Retinal pigment epithelial cell (primary cell): ENCODE measurements at regions not wholly inside any gene's neighbourhood (a gene's known extent, or its start where the extent isn't known, plus 50 kb on each side); places are given as distances from the start of the nearest gene placed in this dataset.

Experiments
- DNase-seq: peaks from one replicate; pipeline ENCODE4 v3.0.0-alpha.2; 2010; ENCODE audit warnings: low read depth
- H3K4me3 ChIP-seq: 2 replicates; pipeline ENCODE4 v1.5.1; 2011; ENCODE audit warnings: mild to moderate bottlenecking, low read length, control low read depth, moderate library complexity
- CTCF ChIP-seq: conservative IDR thresholded peaks from 2 replicates; pipeline ENCODE4 v1.5.1; 2011; ENCODE audit warnings: low read depth, low read length, control low read depth, inconsistent platforms

- no peak for DNase-seq
- H3K4me3 ChIP-seq, result no peak overlapping the region
These were observed 240.7 kb upstream of the PFKP start for GRCh38 chr10:2826675-2827074.

GRCh38 chr10:2825841-2826240 lies 241.5 kb upstream of the PFKP start:
- TF ChIP-seq CTCF, result no peak
- H3K4me3 ChIP-seq, result no peak overlapping the region
- DNase-seq, result no peak

More at GRCh38 chr10:2826675-2827074, 240.7 kb upstream of the PFKP start:
- TF ChIP-seq CTCF, result no peak

GRCh38 chr10:2817940-2818636 lies 249.3 kb upstream of the PFKP start:
- no peak for TF ChIP-seq CTCF
- no peak overlapping the region for H3K4me3 ChIP-seq
- no peak for DNase-seq

- DNase-seq, result no peak
- TF ChIP-seq CTCF, result no peak
- H3K4me3 ChIP-seq, result no peak overlapping the region
These were observed 253.7 kb upstream of the PFKP start for GRCh38 chr10:2813693-2814092.

- no peak overlapping the region for H3K4me3 ChIP-seq
- no peak for TF ChIP-seq CTCF
- DNase-seq, result no peak
These were observed 254.1 kb upstream of the PFKP start for GRCh38 chr10:2813286-2813685.

- no peak for DNase-seq
- H3K4me3 ChIP-seq, result no peak overlapping the region
- TF ChIP-seq CTCF, result no peak
These were observed 254.7 kb upstream of the PFKP start for GRCh38 chr10:2812631-2813030.

GRCh38 chr10:2800178-2800577 lies 267.2 kb upstream of the PFKP start:
- no peak overlapping the region for H3K4me3 ChIP-seq
- TF ChIP-seq CTCF, result no peak
- DNase-seq, result no peak
